B cell (primary cell): ENCODE measurements at regions not wholly inside any gene's neighbourhood (a gene's known extent, or its start where the extent isn't known, plus 50 kb on each side); places are given as distances from the start of the nearest gene placed in this dataset.

ENCODE experiments used
- ATAC-seq: fragments of 200-7000 bp; cut with Tn5 transposase; one replicate; pipeline ENCODE4 v1.10.0; 2021; ENCODE audit warnings: low read depth, mild to moderate bottlenecking, moderate number of reproducible peaks, moderate library complexity
- CTCF ChIA-PET: fragments of 350-600 bp; sonication (Branson Sonifier 250); formaldehyde crosslinking; loops from one replicate; lab custom pipeline; 2021; ENCODE audit warnings: antibody characterized with exemption, inconsistent platforms; lab: Charles Lee
- POLR2A ChIA-PET: fragments of 350-600 bp; sonication (Branson Sonifier 250); formaldehyde crosslinking; loops from one replicate; lab custom pipeline; 2021; ENCODE audit warnings: antibody characterized with exemption; lab: Charles Lee
- DNase-seq: peaks from one replicate; pipeline ENCODE4 v3.0.0; 2013
- H2AFZ ChIP-seq: 2 replicates; pipeline ENCODE4 v1.6.1; 2012; ENCODE audit warnings: mild to moderate bottlenecking, low read depth, low read length; ENCODE audit not compliant: insufficient read depth, poor library complexity, severe bottlenecking
- H3K27ac ChIP-seq, 2 donors: 1 replicate in 1 of 2; 2 replicates in 1 of 2; pipeline ENCODE4 v1.5.1; 2012 to 2013; ENCODE audit warnings: low read length in 2 of 2, mild to moderate bottlenecking in 2 of 2, moderate library complexity in 1 of 2
- H3K27me3 ChIP-seq, 4 experiments: fragments of 200-600 bp in 1 of 4; sonication (generic) in 1 of 4; replicated peaks in 1 of 4; 1 replicate in 2 of 4; 2 replicates in 2 of 4; pipeline versions ENCODE4 v1.6.1 to v1.7.0; 2013 to 2016; ENCODE audit warnings: low read length in 3 of 4, mild to moderate bottlenecking in 2 of 4, mixed read lengths in 1 of 4, moderate library complexity in 1 of 4; ENCODE audit not compliant: insufficient read depth in 4 of 4, control insufficient read depth in 3 of 4; ENCODE audit errors: control extremely low read depth in 1 of 4
- H3K36me3 ChIP-seq, 2 experiments: replicated peaks in 1 of 2; 1 replicate in 1 of 2; 2 replicates in 1 of 2; pipeline versions ENCODE4 v1.6.1 to v1.7.1; 2013; ENCODE audit warnings: low read length in 1 of 2; ENCODE audit not compliant: insufficient read depth in 2 of 2, control insufficient read depth in 1 of 2; ENCODE audit errors: control extremely low read depth in 1 of 2, extremely low read depth in 1 of 2
- H3K4me1 ChIP-seq, 2 donors: fragments of 200-600 bp in 1 of 2; sonication (generic) in 1 of 2; 1 replicate in 1 of 2; 2 replicates in 1 of 2; pipeline versions ENCODE4 v1.5.1 to v1.6.1; 2013 to 2017; ENCODE audit warnings: low read length in 2 of 2; ENCODE audit not compliant: control insufficient read depth in 2 of 2, insufficient read depth in 2 of 2
- H3K4me2 ChIP-seq: replicated peaks from 2 replicates; pipeline ENCODE3; 2012; ENCODE audit warnings: mild to moderate bottlenecking, low read depth, low read length; ENCODE audit not compliant: poor library complexity, severe bottlenecking
- H3K4me3 ChIP-seq, 5 experiments: fragments of 200-600 bp in 1 of 5; sonication (generic) in 1 of 5; 1 replicate in 3 of 5; 2 replicates in 2 of 5; pipeline versions ENCODE4 v1.5.1 to v1.7.0; 2011 to 2016; ENCODE audit warnings: low read length in 4 of 5, mild to moderate bottlenecking in 4 of 5, low read depth in 2 of 5, control low read depth in 1 of 5, moderate library complexity in 1 of 5; ENCODE audit not compliant: insufficient read depth in 1 of 5; ENCODE audit errors: control extremely low read depth in 1 of 5, extremely low read depth in 1 of 5
- H3K79me2 ChIP-seq: fragments of 200-600 bp; sonication (generic); one replicate; pipeline ENCODE4 v1.6.0; 2016; ENCODE audit warnings: low read length; ENCODE audit not compliant: control insufficient read depth, insufficient read depth
- H3K9ac ChIP-seq: fragments of 200-600 bp; sonication (generic); 2 replicates; pipeline ENCODE4 v1.6.1; 2017; ENCODE audit warnings: mild to moderate bottlenecking, low read length, moderate library complexity
- H3K9me3 ChIP-seq, 3 donors: one replicate each; pipeline versions ENCODE4 v1.6.1 to v1.7.1; 2013; ENCODE audit warnings: low read length in 2 of 3; ENCODE audit not compliant: control insufficient read depth in 2 of 3, insufficient read depth in 1 of 3; ENCODE audit errors: control extremely low read depth in 1 of 3
- H4K20me1 ChIP-seq: 2 replicates; pipeline ENCODE4 v1.6.0; 2012; ENCODE audit warnings: mild to moderate bottlenecking, low read length; ENCODE audit not compliant: insufficient read depth, control insufficient read depth, poor library complexity, severe bottlenecking
- H3K27ac Mint-ChIP-seq: one replicate; pipeline ENCODE4 v1.8.0; 2021; ENCODE audit warnings: mixed read lengths
- H3K27me3 Mint-ChIP-seq: one replicate; pipeline ENCODE4 v1.8.0; 2021; ENCODE audit warnings: mixed read lengths
- H3K4me1 Mint-ChIP-seq: one replicate; pipeline ENCODE4 v1.8.0; 2021; ENCODE audit warnings: mixed read lengths
- H3K4me3 Mint-ChIP-seq: one replicate; pipeline ENCODE4 v1.8.0; 2021; ENCODE audit warnings: mixed read lengths
- H3K9me3 Mint-ChIP-seq: one replicate; pipeline ENCODE4 v1.8.0; 2022; ENCODE audit warnings: mixed read lengths; ENCODE audit not compliant: insufficient read depth
- CTCF ChIP-seq: fragments of 200-600 bp; IDR thresholded peaks from one replicate; pipeline ENCODE4 v1.8.0; 2022; ENCODE audit warnings: antibody characterized with exemption, mild to moderate bottlenecking
- EZH2 ChIP-seq: IDR thresholded peaks from 2 replicates; pipeline ENCODE4 v1.6.1; 2012; ENCODE audit warnings: borderline replicate concordance, low read depth, mild to moderate bottlenecking, moderate library complexity, low read length; ENCODE audit not compliant: insufficient read depth, poor library complexity, severe bottlenecking
- WGBS: methylation state at CpG from one replicate; pipeline ENCODE4 v1.1.5; 2013; ENCODE audit warnings: missing lambda C conversion rate; ENCODE audit not compliant: insufficient coverage; 5-methylcytosine and 5-hydroxymethylcytosine counted together
- intact Hi-C: fragments of 100-400 bp; cut with micrococcal nuclease; formaldehyde crosslinking; loops from one replicate; pipeline ENCODE4 v1.10.0; 2022

DNA sequence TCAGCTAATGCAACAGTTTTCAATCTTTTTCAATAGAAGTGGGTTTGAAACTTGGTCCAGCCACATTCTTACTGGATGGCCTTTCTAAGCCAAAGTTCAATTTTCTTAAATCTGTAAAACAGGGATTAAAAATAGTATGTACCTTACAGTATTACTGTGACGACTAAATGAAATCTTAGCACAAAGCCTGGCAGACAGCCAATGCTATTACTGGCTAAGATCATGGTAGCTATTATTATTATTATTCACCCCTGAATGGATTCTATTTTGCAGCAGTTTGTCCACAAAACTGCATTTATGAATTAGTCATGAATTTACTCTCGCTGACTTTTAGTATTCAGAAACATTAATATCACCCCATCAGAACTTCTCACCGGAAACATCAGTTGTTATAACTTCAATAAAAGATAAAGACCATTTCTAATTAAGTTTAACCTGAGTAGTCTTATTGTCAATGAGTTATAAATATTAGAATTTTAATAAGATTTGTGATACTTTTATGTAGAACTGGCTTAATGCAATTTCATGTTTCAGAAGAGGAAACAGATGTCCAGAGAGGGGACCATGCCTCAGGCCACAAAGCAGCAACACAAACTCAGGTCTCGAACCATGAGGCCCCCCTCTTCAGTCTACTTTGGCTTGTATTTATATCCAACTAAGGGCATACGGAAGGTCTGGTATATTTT, 468.2 kb downstream of the ARHGEF28 start:
- Histone ChIP-seq H4K20me1 (no peaks in the 10 kb centered on the region), H2AFZ (no peak overlapping the region), H3K9ac (no peak overlapping the region), H3K79me2 (no peaks in the 10 kb centered on the region), H3K4me1 (no peaks in the 10 kb centered on the region), H3K4me2 (no peak overlapping the region), H3K4me3 (no peak overlapping the region), H3K27me3 (no peaks in the 10 kb centered on the region), H3K27ac (no peak overlapping the region), H3K9me3 (no peaks in the 10 kb centered on the region), H3K36me3 (no peaks in the 10 kb centered on the region)
- Mint-ChIP-seq H3K9me3 (no peaks in the 10 kb centered on the region), H3K4me1 (no peaks in the 10 kb centered on the region), H3K4me3 (no peak overlapping the region), H3K27ac (no peak overlapping the region), H3K27me3 (no peaks in the 10 kb centered on the region)
- ChIA-PET POLR2A (no interaction called here), CTCF (no interaction called here)
- TF ChIP-seq CTCF = no peak
- TF ChIP-seq EZH2 = no peak
- ATAC-seq = no peak
- intact Hi-C loops = no loop called here
- DNase-seq = no peak
- WGBS = no CpG with 5 or more reads among the region's 5 CpGs

DNA sequence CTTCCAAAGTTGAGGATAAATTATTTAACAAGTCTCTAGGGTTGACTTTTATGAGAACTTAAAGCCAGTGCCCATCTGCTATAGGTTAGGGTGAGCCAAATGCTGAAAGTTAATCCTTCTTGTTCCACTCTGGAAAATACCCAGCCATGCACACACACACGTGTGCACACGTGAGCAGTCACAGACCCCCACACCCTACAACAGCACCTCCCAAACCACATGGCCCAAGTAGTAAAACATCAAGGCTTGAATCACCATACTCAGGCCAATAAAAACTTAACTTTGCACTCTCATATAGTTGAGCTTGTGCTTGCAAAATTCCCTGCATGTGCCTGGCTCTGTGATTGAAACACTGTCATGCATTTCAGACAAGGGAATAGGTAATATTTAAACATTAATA, 467.6 kb downstream of the ARHGEF28 start:
- Histone ChIP-seq H3K79me2 (no peaks in the 10 kb centered on the region), H2AFZ (no peak overlapping the region), H3K4me3 (no peak overlapping the region), H3K27me3 (no peaks in the 10 kb centered on the region), H3K4me2 (no peak overlapping the region), H3K9ac (no peak overlapping the region), H3K4me1 (no peaks in the 10 kb centered on the region), H3K36me3 (no peaks in the 10 kb centered on the region), H4K20me1 (no peaks in the 10 kb centered on the region), H3K27ac (no peak overlapping the region), H3K9me3 (no peaks in the 10 kb centered on the region)
- 77% methylated on average over 2 of the region's 2 CpGs for WGBS
- intact Hi-C loops = no loop called here
- no peaks in the 10 kb centered on the region for H3K27me3 Mint-ChIP-seq
- TF ChIP-seq EZH2 (no peak), CTCF (no peak)
- H3K4me1 Mint-ChIP-seq = no peaks in the 10 kb centered on the region
- no peak overlapping the region for H3K4me3 Mint-ChIP-seq
- no peak for DNase-seq
- no peak for ATAC-seq
- CTCF ChIA-PET = no interaction called here
- POLR2A ChIA-PET = no interaction called here
- no peak overlapping the region for H3K27ac Mint-ChIP-seq
- no peaks in the 10 kb centered on the region for H3K9me3 Mint-ChIP-seq
